Spinal cord (tissue), 9 donors: ENCODE measurements at regions not wholly inside any gene's neighbourhood (a gene's known extent, or its start where the extent isn't known, plus 50 kb on each side); places are given as distances from the start of the nearest gene placed in this dataset.
"Not testable (repeated sequence)": the region's sequence is repeated elsewhere in the genome, so short reads cannot be mapped to it uniquely, and the experiment has no call there.

Experiments used
- DNase-seq, 6 donors: peaks; one replicate each; pipeline versions ENCODE4 v3.0.0 to v3.0.0-alpha.2; 2013 to 2015; ENCODE audit warnings: low spot score in 6 of 6, low read depth in 4 of 6
- H3K27ac ChIP-seq: one replicate; pipeline ENCODE4 v1.5.1; 2013; ENCODE audit warnings: low read depth, low read length, control low read depth
- H3K27me3 ChIP-seq: one replicate; pipeline ENCODE4 v1.6.1; 2013; ENCODE audit warnings: low read length; ENCODE audit not compliant: control insufficient read depth, insufficient read depth
- H3K36me3 ChIP-seq: one replicate; pipeline ENCODE4 v1.6.1; 2013; ENCODE audit warnings: low read length; ENCODE audit not compliant: control insufficient read depth, insufficient read depth
- H3K4me1 ChIP-seq: one replicate; pipeline ENCODE4 v1.6.1; 2013; ENCODE audit warnings: low read length; ENCODE audit not compliant: control insufficient read depth, insufficient read depth
- H3K4me3 ChIP-seq: one replicate; pipeline ENCODE4 v1.5.1; 2013; ENCODE audit warnings: low read depth, low read length, control low read depth
- H3K9me3 ChIP-seq: one replicate; pipeline ENCODE4 v1.6.1; 2013; ENCODE audit warnings: low read length; ENCODE audit not compliant: control insufficient read depth, insufficient read depth
- WGBS: methylation state at CpG from one replicate; pipeline ENCODE4 v1.1.5; 2013; ENCODE audit warnings: missing lambda C conversion rate; ENCODE audit not compliant: insufficient coverage; 5-methylcytosine and 5-hydroxymethylcytosine counted together
- donor health status: healthy.

- H3K4me1 ChIP-seq: no peaks in the 10 kb centered on the region
- H3K27me3 ChIP-seq: no peaks in the 10 kb centered on the region
- DNase-seq: peak in 1 of 6 donors; percentile 68
Observed at GRCh38 chr6:114888241-114888640, 545.4 kb upstream of the HS3ST5 start.

GRCh38 chr6:114886670-114887436, 544.0 kb upstream of the HS3ST5 start:
- Histone ChIP-seq H3K27ac (no peak overlapping the region), H3K4me3 (no peak overlapping the region), H3K4me1 (no peaks in the 10 kb centered on the region), H3K9me3 (no peaks in the 10 kb centered on the region), H3K27me3 (no peaks in the 10 kb centered on the region), H3K36me3 (no peaks in the 10 kb centered on the region)
- DNase-seq: peak in 2 of 6 donors; percentile 4 to 82

More at GRCh38 chr6:114888241-114888640, 545.4 kb upstream of the HS3ST5 start:
- no peak overlapping the region for H3K4me3 ChIP-seq
- H3K36me3 ChIP-seq: no peaks in the 10 kb centered on the region
- H3K27ac ChIP-seq: no peak overlapping the region
- H3K9me3 ChIP-seq: no peaks in the 10 kb centered on the region

DNA sequence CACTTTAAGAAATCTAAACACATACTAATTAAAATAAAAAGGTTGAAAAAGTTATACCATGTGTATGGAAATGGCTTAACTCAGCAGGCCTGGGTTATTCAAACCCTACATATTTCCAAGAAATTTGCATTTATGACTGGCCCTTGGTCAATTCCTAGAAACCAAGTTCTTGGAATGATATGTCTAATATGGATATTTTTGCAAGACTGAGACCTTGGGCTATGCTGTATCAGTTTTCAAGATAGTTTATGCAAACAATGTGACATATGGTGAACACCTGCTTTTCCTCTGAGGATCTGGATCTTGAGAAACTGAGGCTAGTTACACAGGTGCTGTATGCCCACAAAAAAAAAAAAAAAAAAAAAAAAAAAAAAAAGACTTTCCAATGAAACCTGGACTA, 536.9 kb upstream of the HS3ST5 start:
- Histone ChIP-seq H3K4me1 (no peaks in the 10 kb centered on the region), H3K27ac (no peak overlapping the region), H3K27me3 (no peaks in the 10 kb centered on the region), H3K9me3 (no peaks in the 10 kb centered on the region), H3K4me3 (no peak overlapping the region), H3K36me3 (no peaks in the 10 kb centered on the region)
- no peak for DNase-seq

DNA sequence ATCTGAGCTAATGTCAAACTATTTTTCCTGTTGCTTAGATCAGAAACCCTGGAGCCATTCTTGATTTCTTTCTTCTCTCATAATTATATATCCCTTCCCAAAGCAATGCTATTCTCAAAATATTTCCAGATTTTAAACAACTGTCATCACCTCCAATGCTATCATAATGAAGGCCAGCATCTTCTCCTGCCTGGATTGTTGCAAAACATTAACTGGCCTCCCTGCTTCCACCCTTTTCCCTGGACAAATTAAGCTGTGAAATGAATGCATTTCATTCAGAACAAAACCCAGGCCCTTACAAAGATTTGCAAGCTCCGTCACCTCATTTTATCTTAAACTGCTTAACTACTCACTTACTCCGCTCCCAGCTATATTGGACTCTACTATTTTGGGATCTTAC, 535.3 kb upstream of the HS3ST5 start:
- no peak for DNase-seq
- no peaks in the 10 kb centered on the region for H3K36me3 ChIP-seq
- no peak overlapping the region for H3K4me3 ChIP-seq
- H3K27ac ChIP-seq: no peak overlapping the region
- H3K27me3 ChIP-seq: no peaks in the 10 kb centered on the region
- H3K9me3 ChIP-seq: no peaks in the 10 kb centered on the region
- WGBS: no CpG with 5 or more reads among the region's 2 CpGs
- H3K4me1 ChIP-seq: no peaks in the 10 kb centered on the region

GRCh38 chr6:114874410-114874809, 531.6 kb upstream of the HS3ST5 start:
- DNase-seq: peak in 1 of 6 donors; percentile 67
- H3K36me3 ChIP-seq: no peaks in the 10 kb centered on the region
- 45% methylated on average over 2 of the region's 4 CpGs for WGBS
- H3K27ac ChIP-seq: no peak overlapping the region
- no peak overlapping the region for H3K4me3 ChIP-seq
- no peaks in the 10 kb centered on the region for H3K4me1 ChIP-seq
- H3K27me3 ChIP-seq: no peaks in the 10 kb centered on the region
- H3K9me3 ChIP-seq: peaks cover 2% of the 10 kb centered on the region

GRCh38 chr6:114865506-114865905, 522.7 kb upstream of the HS3ST5 start:
- not testable (repeated sequence) for DNase-seq, H3K27ac ChIP-seq, H3K4me1 ChIP-seq, H3K27me3 ChIP-seq, H3K4me3 ChIP-seq, H3K36me3 ChIP-seq, H3K9me3 ChIP-seq
- 94% methylated on average over 8 of the region's 14 CpGs for whole genome bisulfite sequencing

GRCh38 chr6:114863610-114864009, 520.8 kb upstream of the HS3ST5 start:
- no CpG with 5 or more reads among the region's 2 CpGs for WGBS
- H3K36me3 ChIP-seq: no peaks in the 10 kb centered on the region
- no peak overlapping the region for H3K4me3 ChIP-seq
- H3K9me3 ChIP-seq: no peaks in the 10 kb centered on the region
- no peak for DNase-seq
- H3K27me3 ChIP-seq: no peaks in the 10 kb centered on the region
- no peaks in the 10 kb centered on the region for H3K4me1 ChIP-seq
- no peak overlapping the region for H3K27ac ChIP-seq

GRCh38 chr6:114862819-114863218, 520.0 kb upstream of the HS3ST5 start:
- H3K9me3 ChIP-seq: no peaks in the 10 kb centered on the region
- H3K27ac ChIP-seq: no peak overlapping the region
- no peaks in the 10 kb centered on the region for H3K36me3 ChIP-seq
- H3K4me3 ChIP-seq: no peak overlapping the region
- DNase-seq: no peak
- no peaks in the 10 kb centered on the region for H3K4me1 ChIP-seq
- no peaks in the 10 kb centered on the region for H3K27me3 ChIP-seq
- WGBS: no CpG with 5 or more reads among the region's 2 CpGs

DNA sequence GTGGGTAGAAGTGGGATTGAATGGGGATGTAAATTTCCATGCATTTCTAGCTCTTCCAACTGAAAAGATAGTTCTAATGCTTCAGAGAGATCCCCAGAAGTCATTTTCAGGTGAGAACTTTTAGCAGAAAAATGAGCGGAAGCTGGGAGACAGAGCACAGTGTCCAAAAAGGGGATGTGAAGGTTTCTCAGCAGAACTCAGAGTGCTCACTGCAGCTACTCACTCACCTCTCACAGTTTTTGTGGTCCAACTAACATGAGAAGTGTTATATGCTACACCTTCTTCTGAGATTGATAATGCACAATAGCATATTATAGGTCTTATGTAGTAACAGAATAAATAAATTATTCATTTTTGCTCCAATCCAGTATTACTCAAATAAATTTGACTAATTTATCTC, 519.2 kb upstream of the HS3ST5 start:
- Histone ChIP-seq H3K4me1 (no peaks in the 10 kb centered on the region), H3K36me3 (no peaks in the 10 kb centered on the region), H3K4me3 (no peak overlapping the region), H3K27ac (no peak overlapping the region), H3K9me3 (no peaks in the 10 kb centered on the region), H3K27me3 (no peaks in the 10 kb centered on the region)
- 100% methylated on average over 1 of the region's 1 CpG for WGBS
- no peak for DNase-seq

GRCh38 chr6:114844359-114844758, 501.5 kb upstream of the HS3ST5 start:
- Histone ChIP-seq H3K27me3 (no peaks in the 10 kb centered on the region), H3K36me3 (no peaks in the 10 kb centered on the region), H3K4me1 (peaks cover 3% of the 10 kb centered on the region), H3K4me3 (no peak overlapping the region), H3K27ac (no peak overlapping the region), H3K9me3 (peaks cover 5% of the 10 kb centered on the region)
- no peak for DNase-seq
- no CpG with 5 or more reads among the region's 1 CpG for WGBS
